Upper lobe of left lung (tissue), 4 donors: ENCODE measurements at regions not wholly inside any gene's neighbourhood (a gene's known extent, or its start where the extent isn't known, plus 50 kb on each side); places are given as distances from the start of the nearest gene placed in this dataset.

Experiments
- POLR2A ChIP-seq, 4 donors: fragments of 450-650 bp; IDR thresholded peaks; one replicate each; pipeline ENCODE4 v1.5.1; 2016 to 2017; ENCODE audit warnings: antibody characterized with exemption in 4 of 4, mild to moderate bottlenecking in 2 of 4
- POLR2AphosphoS5 ChIP-seq, 2 donors: sonication (generic); formaldehyde crosslinking; IDR thresholded peaks; one replicate each; pipeline ENCODE4 v1.5.1; 2017; ENCODE audit warnings: antibody characterized with exemption in 2 of 2

GRCh38 chr15:62417439-62417838 lies 252.4 kb upstream of the C2CD4B start:
- no peak for TF ChIP-seq POLR2AphosphoS5 (IDR thresholded peaks at IDR 0.05)
- no peak for TF ChIP-seq POLR2A (IDR thresholded peaks at IDR 0.05)
